H9 (cell line): ENCODE measurements at regions not wholly inside any gene's neighbourhood (a gene's known extent, or its start where the extent isn't known, plus 50 kb on each side); places are given as distances from the start of the nearest gene placed in this dataset.

Source experiments
- DNase-seq: peaks from one replicate; pipeline ENCODE4 v3.0.0-alpha.2; 2017
- H2AFZ ChIP-seq: one replicate; pipeline ENCODE4 v1.6.1; 2013; ENCODE audit warnings: mild to moderate bottlenecking, low read length, control low read depth, moderate library complexity
- H2AK5ac ChIP-seq: 2 replicates; pipeline ENCODE4 v1.6.1; 2013; ENCODE audit warnings: low read length, control low read depth, mixed read lengths; ENCODE audit not compliant: insufficient read length
- H2BK120ac ChIP-seq: one replicate; pipeline ENCODE4 v1.6.1; 2013; ENCODE audit warnings: low read depth, mild to moderate bottlenecking, low read length, control low read depth, inconsistent platforms; ENCODE audit not compliant: poor library complexity, severe bottlenecking
- H2BK12ac ChIP-seq: 2 replicates; pipeline ENCODE4 v1.6.1; 2013; ENCODE audit warnings: low read length, control low read depth, mixed read lengths, low read depth; ENCODE audit not compliant: insufficient read length
- H2BK15ac ChIP-seq: 2 replicates; pipeline ENCODE4 v1.6.1; 2013; ENCODE audit warnings: low read depth, low read length, control low read depth
- H2BK20ac ChIP-seq: one replicate; pipeline ENCODE4 v1.6.1; 2013; ENCODE audit warnings: low read depth, mild to moderate bottlenecking, low read length, control low read depth, inconsistent platforms; ENCODE audit not compliant: poor library complexity, severe bottlenecking
- H2BK5ac ChIP-seq: 2 replicates; pipeline ENCODE4 v1.6.1; 2013; ENCODE audit warnings: low read length, control low read depth, mixed read lengths; ENCODE audit not compliant: insufficient read length
- H3K14ac ChIP-seq: 2 replicates; pipeline ENCODE4 v1.6.1; 2013; ENCODE audit warnings: low read length, control low read depth; ENCODE audit not compliant: insufficient read depth
- H3K18ac ChIP-seq: 2 replicates; pipeline ENCODE4 v1.6.1; 2013; ENCODE audit warnings: low read depth, mild to moderate bottlenecking, mixed read lengths, low read length, control low read depth; ENCODE audit not compliant: insufficient read length
- H3K23ac ChIP-seq: 2 replicates; pipeline ENCODE4 v1.6.1; 2013; ENCODE audit warnings: low read length, control low read depth, mixed read lengths, low read depth; ENCODE audit not compliant: insufficient read length
- H3K23me2 ChIP-seq: 2 replicates; pipeline ENCODE4 v1.6.1; 2013; ENCODE audit warnings: low read depth, mild to moderate bottlenecking, mixed read lengths, low read length, control low read depth; ENCODE audit not compliant: insufficient read length, poor library complexity, severe bottlenecking
- H3K27ac ChIP-seq: 2 replicates; pipeline ENCODE4 v1.5.1; 2013; ENCODE audit warnings: low read length, control low read depth, mixed read lengths, low read depth; ENCODE audit not compliant: insufficient read length
- H3K27me3 ChIP-seq: 2 replicates; pipeline ENCODE4 v1.6.1; 2013; ENCODE audit warnings: low read length, control low read depth, inconsistent platforms; ENCODE audit not compliant: insufficient read depth
- H3K4ac ChIP-seq: 2 replicates; pipeline ENCODE4 v1.6.1; 2013; ENCODE audit warnings: low read depth, mild to moderate bottlenecking, control low read depth, inconsistent platforms, low read length, moderate library complexity
- H3K4me1 ChIP-seq: 2 replicates; pipeline ENCODE4 v1.6.1; 2013; ENCODE audit warnings: low read length, control low read depth, inconsistent platforms; ENCODE audit not compliant: insufficient read depth
- H3K4me2 ChIP-seq: 2 replicates; pipeline ENCODE4 v1.6.1; 2013; ENCODE audit warnings: low read length, control low read depth, mixed read lengths; ENCODE audit not compliant: insufficient read length, insufficient read depth
- H3K56ac ChIP-seq: 2 replicates; pipeline ENCODE4 v1.6.1; 2013; ENCODE audit warnings: low read depth, mild to moderate bottlenecking, mixed read lengths, low read length, control low read depth; ENCODE audit not compliant: insufficient read length
- H3K79me1 ChIP-seq: 2 replicates; pipeline ENCODE4 v1.6.1; 2013; ENCODE audit warnings: low read depth, mild to moderate bottlenecking, moderate library complexity, low read length, control low read depth, inconsistent platforms; ENCODE audit not compliant: insufficient read depth, poor library complexity, severe bottlenecking
- H3K79me2 ChIP-seq: 2 replicates; pipeline ENCODE4 v1.6.1; 2013; ENCODE audit warnings: low read length, control low read depth, inconsistent platforms; ENCODE audit not compliant: insufficient read depth
- H3K9ac ChIP-seq: 2 replicates; pipeline ENCODE4 v1.6.1; 2013; ENCODE audit warnings: low read length, control low read depth, mixed read lengths; ENCODE audit not compliant: insufficient read length; ENCODE audit errors: extremely low read depth
- H3K9me3 ChIP-seq: one replicate; pipeline ENCODE4 v1.6.1; 2013; ENCODE audit warnings: low read depth, low read length, inconsistent platforms; ENCODE audit not compliant: control insufficient read depth
- H3T11ph ChIP-seq: one replicate; pipeline ENCODE4 v1.6.1; 2013; ENCODE audit warnings: mild to moderate bottlenecking, low read length, control low read depth, inconsistent platforms
- H4K20me1 ChIP-seq: one replicate; pipeline ENCODE4 v1.6.1; 2013; ENCODE audit not compliant: control insufficient read depth, insufficient read length, insufficient read depth
- H4K5ac ChIP-seq: 2 replicates; pipeline ENCODE4 v1.6.1; 2013; ENCODE audit warnings: low read depth, mild to moderate bottlenecking, mixed read lengths, low read length, control low read depth; ENCODE audit not compliant: insufficient read length
- H4K8ac ChIP-seq: replicated peaks from 2 replicates; pipeline ENCODE4 v1.6.1; 2013; ENCODE audit warnings: low read length, control low read depth, mixed read lengths, low read depth; ENCODE audit not compliant: insufficient read length
- H4K91ac ChIP-seq: 2 replicates; pipeline ENCODE4 v1.6.1; 2013; ENCODE audit warnings: low read depth, mild to moderate bottlenecking, moderate library complexity, mixed read lengths, low read length, control low read depth; ENCODE audit not compliant: insufficient read length
- H3K27ac Mint-ChIP-seq, 3 experiments: 2 replicates in 2 of 3; 3 replicates in 1 of 3; pipeline ENCODE4 v1.8.0; 2020 to 2021; ENCODE audit warnings: mixed read lengths in 3 of 3, mild to moderate bottlenecking in 1 of 3, moderate library complexity in 1 of 3
- H3K27me3 Mint-ChIP-seq: 2 replicates; pipeline ENCODE4 v1.8.0; 2021; ENCODE audit warnings: low read depth, mild to moderate bottlenecking, moderate library complexity, mixed read lengths
- H3K36me3 Mint-ChIP-seq, 3 experiments: 2 replicates in 2 of 3; 3 replicates in 1 of 3; pipeline ENCODE4 v1.8.0; 2020 to 2021; ENCODE audit warnings: low read depth in 3 of 3, mixed read lengths in 3 of 3; ENCODE audit not compliant: insufficient read depth in 1 of 3
- H3K4me1 Mint-ChIP-seq, 2 experiments: 2 replicates each; pipeline ENCODE4 v1.8.0; 2020; ENCODE audit warnings: mixed read lengths in 2 of 2
- H3K4me3 Mint-ChIP-seq, 2 experiments: 2 replicates in 1 of 2; 3 replicates in 1 of 2; pipeline ENCODE4 v1.8.0; 2020 to 2021; ENCODE audit warnings: mild to moderate bottlenecking in 2 of 2, mixed read lengths in 2 of 2, moderate library complexity in 1 of 2
- H3K9me3 Mint-ChIP-seq, 2 experiments: 2 replicates in 1 of 2; 3 replicates in 1 of 2; pipeline ENCODE4 v1.8.0; 2020; ENCODE audit warnings: mild to moderate bottlenecking in 2 of 2, mixed read lengths in 2 of 2, moderate library complexity in 1 of 2
- WGBS: extraction: QIAGEN DNeasy Blood & Tissue Kit; methylation state at CpG from one replicate; pipeline ENCODE4 v1.1.7; 2013; ENCODE audit warnings: missing lambda C conversion rate, low lambda C conversion rate, mixed read lengths; ENCODE audit not compliant: insufficient read length; ENCODE audit errors: extremely low coverage; 5-methylcytosine and 5-hydroxymethylcytosine counted together
- TF ChIP-seq, protein P1 (sequence below): fragments of 200-600 bp; sonication (generic); conservative IDR thresholded peaks from 3 replicates; pipeline ENCODE4 v1.8.0; 2021; ENCODE audit warnings: antibody characterized with exemption, mild to moderate bottlenecking

DNA sequence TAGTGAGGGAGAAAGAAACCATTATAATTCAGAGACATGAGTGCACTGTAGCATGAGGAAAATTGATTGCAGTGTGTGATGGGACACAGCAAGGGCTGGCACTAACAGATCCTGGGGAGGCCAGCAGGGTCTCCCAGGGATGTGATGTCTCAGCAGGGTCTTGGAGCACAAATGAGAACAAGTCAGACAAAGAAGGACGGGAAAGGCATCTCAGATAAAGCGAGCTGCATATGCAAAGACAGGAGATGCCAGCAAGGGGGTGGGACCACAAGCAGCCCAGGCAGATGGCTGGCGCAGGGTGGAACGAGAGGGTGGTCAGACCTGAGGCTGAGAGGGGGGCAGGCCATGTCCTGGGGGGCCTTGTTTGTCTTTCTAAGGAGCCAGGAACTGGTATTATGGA is 102.6 kb upstream of the DLX2 start:
- no peaks in the 10 kb centered on the region for H3K79me1 ChIP-seq
- no peak overlapping the region for H2AK5ac ChIP-seq
- no peak overlapping the region for H2BK120ac ChIP-seq
- H2BK15ac ChIP-seq = no peak overlapping the region
- no peak overlapping the region for H4K5ac ChIP-seq
- H3K4me1 Mint-ChIP-seq = peaks cover 14 to 15% of the 10 kb centered on the region in 2 experiments
- no peak overlapping the region for H3K27ac ChIP-seq
- no peak overlapping the region for H3T11ph ChIP-seq
- no CpG with 5 or more reads among the region's 4 CpGs for WGBS
- H3K9ac ChIP-seq = no peak overlapping the region
- 0 out of 2 replicates have a peak, but pooled peaks cover 2% of the 10 kb centered on the region for H3K4me1 ChIP-seq
- H3K4me3 Mint-ChIP-seq = no peak overlapping the region; a peak in 1 of 5 replicates
- no peak for DNase-seq
- no peak overlapping the region for H3K4ac ChIP-seq
- H3K27ac Mint-ChIP-seq = no peak overlapping the region
- no peak overlapping the region for H3K4me2 ChIP-seq
- H3K27me3 ChIP-seq = no peaks in the 10 kb centered on the region
- H3K14ac ChIP-seq = no peak overlapping the region
- H2BK20ac ChIP-seq = no peak overlapping the region
- TF ChIP-seq, protein P1, sequence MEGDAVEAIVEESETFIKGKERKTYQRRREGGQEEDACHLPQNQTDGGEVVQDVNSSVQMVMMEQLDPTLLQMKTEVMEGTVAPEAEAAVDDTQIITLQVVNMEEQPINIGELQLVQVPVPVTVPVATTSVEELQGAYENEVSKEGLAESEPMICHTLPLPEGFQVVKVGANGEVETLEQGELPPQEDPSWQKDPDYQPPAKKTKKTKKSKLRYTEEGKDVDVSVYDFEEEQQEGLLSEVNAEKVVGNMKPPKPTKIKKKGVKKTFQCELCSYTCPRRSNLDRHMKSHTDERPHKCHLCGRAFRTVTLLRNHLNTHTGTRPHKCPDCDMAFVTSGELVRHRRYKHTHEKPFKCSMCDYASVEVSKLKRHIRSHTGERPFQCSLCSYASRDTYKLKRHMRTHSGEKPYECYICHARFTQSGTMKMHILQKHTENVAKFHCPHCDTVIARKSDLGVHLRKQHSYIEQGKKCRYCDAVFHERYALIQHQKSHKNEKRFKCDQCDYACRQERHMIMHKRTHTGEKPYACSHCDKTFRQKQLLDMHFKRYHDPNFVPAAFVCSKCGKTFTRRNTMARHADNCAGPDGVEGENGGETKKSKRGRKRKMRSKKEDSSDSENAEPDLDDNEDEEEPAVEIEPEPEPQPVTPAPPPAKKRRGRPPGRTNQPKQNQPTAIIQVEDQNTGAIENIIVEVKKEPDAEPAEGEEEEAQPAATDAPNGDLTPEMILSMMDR = no peak
- H4K20me1 ChIP-seq = no peaks in the 10 kb centered on the region
- no peak overlapping the region for H3K18ac ChIP-seq
- no peaks in the 10 kb centered on the region for H3K23me2 ChIP-seq
- H2AFZ ChIP-seq = no peak overlapping the region
- no peak overlapping the region for H3K23ac ChIP-seq
- no peak overlapping the region for H4K8ac ChIP-seq
- H3K36me3 Mint-ChIP-seq = no peaks in the 10 kb centered on the region
- H3K9me3 Mint-ChIP-seq = peaks cover 3 to 4% of the 10 kb centered on the region in 2 experiments; a peak in 4 of 5 replicates
- H3K56ac ChIP-seq = no peak overlapping the region
- H4K91ac ChIP-seq = no peak overlapping the region
- H3K9me3 ChIP-seq = peaks cover 2% of the 10 kb centered on the region
- no peaks in the 10 kb centered on the region; the same call in 1 of the 2 replicates for H3K27me3 Mint-ChIP-seq
- no peak overlapping the region for H2BK12ac ChIP-seq
- H2BK5ac ChIP-seq = no peak overlapping the region
- no peaks in the 10 kb centered on the region for H3K79me2 ChIP-seq
